Left ventricle myocardium inferior (tissue), 1 donor: ENCODE measurements at regions not wholly inside any gene's neighbourhood (a gene's known extent, or its start where the extent isn't known, plus 50 kb on each side); places are given as distances from the start of the nearest gene placed in this dataset.

Experiments
- DNase-seq: peaks from one replicate; pipeline ENCODE4 v3.0.0-alpha.2; 2020
- H3K27ac ChIP-seq: fragments of 200-600 bp; replicated peaks from 2 replicates; pipeline ENCODE4 v1.8.0; 2021
- H3K27me3 ChIP-seq: fragments of 200-600 bp; 2 replicates; pipeline ENCODE4 v1.8.0; 2021; ENCODE audit warnings: low read depth
- H3K36me3 ChIP-seq: fragments of 200-600 bp; 2 replicates; pipeline ENCODE4 v1.8.0; 2021
- H3K4me1 ChIP-seq: fragments of 200-600 bp; 2 replicates; pipeline ENCODE4 v1.8.0; 2021
- H3K4me3 ChIP-seq: fragments of 200-600 bp; 2 replicates; pipeline ENCODE4 v1.8.0; 2021; ENCODE audit warnings: mild to moderate bottlenecking, moderate library complexity
- H3K9me3 ChIP-seq: fragments of 200-600 bp; replicated peaks from 2 replicates; pipeline ENCODE4 v1.8.0; 2021
- intact Hi-C: fragments of 100-400 bp; cut with micrococcal nuclease; formaldehyde crosslinking; loops from one replicate; pipeline ENCODE4 v1.11.0; 2022
- TF ChIP-seq, protein P1 (sequence below): fragments of 200-600 bp; IDR thresholded peaks from 2 replicates; pipeline ENCODE4 v1.8.0; 2021; ENCODE audit warnings: antibody characterized with exemption, mild to moderate bottlenecking, borderline replicate concordance
- donor health status: DM: no; HTN: yes; CAD: no; lungs with severe emphysema.

DNA sequence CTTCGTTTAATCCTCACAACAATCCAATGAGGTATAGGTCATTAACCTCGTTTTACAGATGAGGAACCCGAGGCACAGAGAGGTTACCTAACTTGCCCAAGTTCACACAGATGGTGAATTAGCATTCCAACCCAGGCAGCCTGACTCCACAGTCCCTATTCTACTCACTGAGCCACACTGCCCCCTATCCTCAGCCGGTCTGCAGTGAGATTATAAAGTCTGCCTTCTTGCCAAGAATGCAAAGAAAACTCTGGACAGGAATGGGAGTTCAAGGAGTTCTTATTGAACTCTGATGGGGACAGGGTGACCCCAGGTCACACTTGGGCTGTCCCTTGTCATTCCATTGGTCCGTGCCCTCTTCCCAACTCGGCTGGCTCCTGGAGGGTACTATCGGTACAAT lies 94.0 kb upstream of the KCNK12 start:
- Histone ChIP-seq H3K9me3 (no peaks in the 10 kb centered on the region), H3K4me3 (no peak overlapping the region), H3K36me3 (no peaks in the 10 kb centered on the region), H3K27ac (no peak overlapping the region), H3K27me3 (no peaks in the 10 kb centered on the region), H3K4me1 (no peaks in the 10 kb centered on the region)
- intact Hi-C loops, result no loop called here
- DNase-seq, result no peak
- TF ChIP-seq, protein P1, sequence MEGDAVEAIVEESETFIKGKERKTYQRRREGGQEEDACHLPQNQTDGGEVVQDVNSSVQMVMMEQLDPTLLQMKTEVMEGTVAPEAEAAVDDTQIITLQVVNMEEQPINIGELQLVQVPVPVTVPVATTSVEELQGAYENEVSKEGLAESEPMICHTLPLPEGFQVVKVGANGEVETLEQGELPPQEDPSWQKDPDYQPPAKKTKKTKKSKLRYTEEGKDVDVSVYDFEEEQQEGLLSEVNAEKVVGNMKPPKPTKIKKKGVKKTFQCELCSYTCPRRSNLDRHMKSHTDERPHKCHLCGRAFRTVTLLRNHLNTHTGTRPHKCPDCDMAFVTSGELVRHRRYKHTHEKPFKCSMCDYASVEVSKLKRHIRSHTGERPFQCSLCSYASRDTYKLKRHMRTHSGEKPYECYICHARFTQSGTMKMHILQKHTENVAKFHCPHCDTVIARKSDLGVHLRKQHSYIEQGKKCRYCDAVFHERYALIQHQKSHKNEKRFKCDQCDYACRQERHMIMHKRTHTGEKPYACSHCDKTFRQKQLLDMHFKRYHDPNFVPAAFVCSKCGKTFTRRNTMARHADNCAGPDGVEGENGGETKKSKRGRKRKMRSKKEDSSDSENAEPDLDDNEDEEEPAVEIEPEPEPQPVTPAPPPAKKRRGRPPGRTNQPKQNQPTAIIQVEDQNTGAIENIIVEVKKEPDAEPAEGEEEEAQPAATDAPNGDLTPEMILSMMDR, result no peak

DNA sequence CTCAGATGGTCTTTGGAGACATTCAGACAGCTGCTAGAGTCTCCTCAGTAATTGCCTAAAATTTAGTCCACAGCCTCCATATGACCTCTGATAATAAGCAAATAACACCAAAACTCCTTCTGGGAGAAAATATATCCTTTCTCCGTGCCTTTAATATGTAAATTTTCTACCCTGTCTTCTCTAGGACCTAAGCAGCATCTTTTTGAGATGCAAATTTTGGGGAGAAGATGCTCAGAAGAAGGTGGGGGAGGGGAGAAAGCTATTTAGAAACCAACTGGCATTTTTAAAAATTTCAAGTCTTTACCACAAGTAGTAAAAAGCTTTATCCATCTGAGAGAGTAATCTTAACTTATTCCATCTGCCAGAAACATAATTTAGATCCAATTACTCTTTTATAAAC lies 91.8 kb upstream of the KCNK12 start:
- TF ChIP-seq, protein P1, result no peak
- Histone ChIP-seq H3K9me3 (no peaks in the 10 kb centered on the region), H3K4me1 (no peaks in the 10 kb centered on the region), H3K36me3 (no peaks in the 10 kb centered on the region), H3K4me3 (no peak overlapping the region), H3K27ac (no peak overlapping the region), H3K27me3 (no peaks in the 10 kb centered on the region)
- no peak for DNase-seq
- intact Hi-C loops, result no loop called here

DNA sequence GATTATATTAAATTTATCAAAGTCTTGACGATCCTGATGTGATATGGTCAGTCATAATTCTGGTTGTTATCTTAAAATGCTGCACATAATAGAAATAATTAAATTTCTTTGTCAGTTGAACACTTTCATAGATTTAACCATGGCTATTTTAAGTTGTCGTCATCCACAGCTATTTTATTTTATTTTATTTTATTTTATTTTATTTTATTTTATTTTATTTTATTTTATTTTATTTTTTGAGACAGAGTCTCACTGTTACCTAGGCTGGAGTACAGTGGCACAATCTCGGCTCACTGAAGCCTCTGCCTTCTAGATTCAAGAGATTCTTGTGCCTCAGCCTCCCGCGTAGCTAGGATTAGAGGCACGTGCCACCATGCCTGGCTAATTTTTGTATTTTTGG lies 90.5 kb upstream of the KCNK12 start:
- Histone ChIP-seq H3K9me3 (no peaks in the 10 kb centered on the region), H3K4me3 (no peak overlapping the region), H3K4me1 (no peaks in the 10 kb centered on the region), H3K27me3 (no peaks in the 10 kb centered on the region), H3K36me3 (no peaks in the 10 kb centered on the region), H3K27ac (no peak overlapping the region)
- intact Hi-C loops, result no loop called here
- DNase-seq, result no peak
- TF ChIP-seq, protein P1, result no peak

DNA sequence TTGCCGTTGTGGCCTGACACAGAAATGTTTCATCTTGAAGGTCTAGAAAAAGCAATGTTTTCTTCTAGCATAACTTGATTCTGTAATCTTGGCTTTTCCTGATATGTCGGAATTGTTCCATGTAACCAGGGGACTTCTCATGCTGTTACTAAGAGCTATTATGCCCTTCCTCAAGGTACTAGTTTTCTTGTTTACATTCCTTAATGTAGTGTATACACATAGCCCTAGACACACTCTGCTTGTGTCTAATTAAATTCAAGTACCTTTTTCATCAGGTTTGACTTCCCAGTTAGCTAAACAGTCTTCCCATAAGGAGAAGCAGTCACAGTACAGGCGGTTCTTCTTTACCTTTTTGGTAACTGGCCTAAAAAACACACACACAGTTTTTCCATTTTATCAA lies 89.4 kb upstream of the KCNK12 start:
- TF ChIP-seq, protein P1, result no peak
- intact Hi-C loops, result no loop called here

DNA sequence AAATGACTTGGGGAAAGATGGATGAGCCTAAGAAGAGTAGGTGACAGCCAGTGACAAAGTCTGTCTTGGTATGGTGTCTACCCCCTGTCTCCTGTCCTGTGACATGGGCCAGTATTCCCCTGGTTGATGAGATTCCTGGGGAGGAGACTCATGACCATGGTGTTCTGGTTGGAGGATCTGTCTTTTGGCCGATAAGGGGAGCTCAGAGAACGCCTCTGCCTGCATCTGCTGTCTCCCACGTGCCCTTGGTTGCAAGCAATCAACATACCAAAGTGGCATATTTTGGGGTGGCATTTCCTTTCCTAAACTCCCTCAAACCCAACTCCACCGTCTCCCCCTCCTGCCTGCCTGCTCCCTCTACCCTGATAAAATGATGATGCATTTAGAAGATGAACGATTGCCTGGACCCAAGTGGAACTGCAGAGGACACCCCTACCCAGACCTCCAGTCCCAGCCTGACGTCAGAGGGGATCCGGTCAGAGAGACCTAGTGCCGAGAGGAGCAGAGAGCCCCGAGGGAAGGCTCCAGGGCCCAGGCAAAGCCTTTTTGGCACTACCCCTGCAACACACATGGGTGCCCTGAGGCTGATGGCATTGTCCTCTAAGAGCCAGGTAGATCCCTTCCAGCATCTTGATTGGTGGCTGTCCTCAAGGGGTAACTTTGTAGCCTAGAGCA lies 88.0 kb upstream of the KCNK12 start:
- H3K4me3 ChIP-seq, result no peak overlapping the region
- TF ChIP-seq, protein P1, result no peak
- no peaks in the 10 kb centered on the region for H3K36me3 ChIP-seq
- peaks cover 4% of the 10 kb centered on the region for H3K4me1 ChIP-seq
- intact Hi-C loops, result no loop called here
- no peak overlapping the region for H3K27ac ChIP-seq
- H3K9me3 ChIP-seq, result no peaks in the 10 kb centered on the region
- no peaks in the 10 kb centered on the region for H3K27me3 ChIP-seq
- no peak for DNase-seq

More for the DNA sequence above, 89.4 kb upstream of the KCNK12 start:
- H3K9me3 ChIP-seq, result no peaks in the 10 kb centered on the region
- no peak overlapping the region for H3K27ac ChIP-seq
- no peaks in the 10 kb centered on the region for H3K27me3 ChIP-seq
- H3K4me3 ChIP-seq, result no peak overlapping the region
- no peaks in the 10 kb centered on the region for H3K36me3 ChIP-seq
- H3K4me1 ChIP-seq, result no peaks in the 10 kb centered on the region
- DNase-seq, result no peak
